Stimulated activated CD8-positive, alpha-beta memory T cell treated with anti-CD3 and anti-CD28 coated beads, Interleukin-12 subunit alpha, Interleukin-12 subunit beta, amount 100 ng/mL, for 4 hours (primary cell): ENCODE measurements at regions not wholly inside any gene's neighbourhood (a gene's known extent, or its start where the extent isn't known, plus 50 kb on each side); places are given as distances from the start of the nearest gene placed in this dataset.

Experiments used
- DNase-seq: peaks from one replicate; pipeline ENCODE4 v3.0.0-alpha.2; 2020; ENCODE audit warnings: low read depth

DNA sequence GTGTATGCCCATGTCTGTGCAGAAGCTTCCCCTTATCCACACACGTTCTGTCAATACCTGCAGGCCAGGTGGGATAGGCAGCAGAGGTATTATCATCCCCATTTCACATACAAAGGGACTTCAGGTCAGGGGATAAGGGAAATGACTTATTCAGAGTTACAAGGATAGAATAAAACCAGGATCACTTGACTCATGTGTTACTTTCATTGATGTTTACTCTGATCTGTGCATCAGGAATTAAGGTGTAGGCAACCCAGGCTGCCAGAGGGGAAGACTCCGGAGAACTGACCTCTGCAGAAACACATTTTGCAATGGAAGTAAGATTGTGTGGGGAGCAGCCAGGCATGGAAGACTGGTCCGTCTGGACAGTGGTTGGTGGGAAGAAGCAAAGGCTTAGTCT lies 74.2 kb upstream of the FSTL4 start:
- no peak for DNase-seq

DNA sequence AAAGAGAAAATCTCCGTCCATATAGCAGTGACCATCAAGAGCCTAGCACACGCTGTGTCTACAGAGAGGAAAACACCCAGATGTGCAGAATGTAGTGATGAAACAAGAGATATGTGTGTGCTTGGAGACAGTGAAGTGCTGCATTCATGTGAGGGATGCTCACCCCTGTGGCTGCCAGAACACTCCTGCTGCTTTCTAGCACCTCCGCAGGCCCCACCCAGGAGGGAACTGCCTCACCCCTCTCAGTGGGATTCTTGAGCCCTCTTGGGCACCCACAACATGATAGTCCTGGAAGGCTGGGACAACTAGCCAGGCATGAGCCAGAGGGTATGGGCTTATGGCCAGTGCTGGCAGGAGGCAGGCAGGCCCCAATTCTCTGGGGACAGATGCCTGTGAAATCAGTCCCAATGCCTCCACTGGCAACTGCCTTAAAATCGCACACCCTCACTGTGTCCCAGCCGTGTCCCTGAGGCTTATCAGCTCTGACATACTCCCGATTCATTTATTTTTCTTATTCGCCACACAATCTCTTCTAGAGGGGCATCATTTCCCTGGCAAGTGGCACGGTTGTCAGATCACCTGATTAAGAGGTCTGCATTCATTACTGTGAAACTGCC lies 73.2 kb upstream of the FSTL4 start:
- DNase-seq = no peak

DNA sequence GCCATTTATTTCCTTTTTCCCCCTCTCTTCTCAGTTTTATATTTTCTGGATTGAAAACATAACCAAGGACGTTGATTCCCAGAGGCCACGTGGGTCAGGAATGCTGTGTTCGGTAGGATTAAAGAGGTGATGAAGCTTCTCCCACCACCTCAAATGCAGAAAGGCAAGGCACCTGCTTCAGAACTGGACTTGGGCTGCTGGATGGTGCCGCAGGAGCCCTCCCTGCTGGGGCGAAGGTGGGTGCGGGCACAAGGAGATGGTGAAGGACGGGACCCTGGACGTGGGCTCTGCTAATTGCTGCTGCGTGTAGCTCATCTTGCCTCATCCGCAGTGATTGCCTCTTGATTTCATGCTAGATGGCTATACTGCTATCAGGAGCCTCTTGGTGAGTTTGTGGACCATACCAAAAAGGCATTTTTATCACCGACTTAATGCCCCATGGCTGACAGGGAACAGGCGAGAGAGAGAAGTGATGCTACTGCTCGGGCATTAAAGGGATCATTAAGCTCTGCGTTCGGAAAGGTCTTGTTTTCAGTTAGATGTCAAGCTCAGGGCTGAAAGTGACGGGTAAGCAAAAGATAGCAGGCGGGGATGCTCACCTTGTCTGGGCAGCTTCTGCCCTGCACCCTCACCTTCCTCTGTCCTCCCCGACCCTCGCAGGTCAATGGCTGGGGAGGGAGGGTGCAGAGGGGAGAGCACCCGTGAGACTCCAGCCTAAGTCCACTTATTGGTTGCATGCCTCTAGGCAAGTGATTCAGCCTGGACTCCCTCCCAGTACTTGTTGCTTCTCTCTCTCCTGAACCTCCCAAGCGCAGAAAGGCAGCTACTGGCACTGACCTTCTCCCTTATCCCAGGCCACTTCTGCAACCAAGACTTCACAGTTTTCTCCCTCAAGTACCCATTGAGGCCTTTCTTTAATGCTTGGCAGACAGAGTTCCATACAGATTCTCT lies 71.6 kb upstream of the FSTL4 start:
- DNase-seq = no peak

DNA sequence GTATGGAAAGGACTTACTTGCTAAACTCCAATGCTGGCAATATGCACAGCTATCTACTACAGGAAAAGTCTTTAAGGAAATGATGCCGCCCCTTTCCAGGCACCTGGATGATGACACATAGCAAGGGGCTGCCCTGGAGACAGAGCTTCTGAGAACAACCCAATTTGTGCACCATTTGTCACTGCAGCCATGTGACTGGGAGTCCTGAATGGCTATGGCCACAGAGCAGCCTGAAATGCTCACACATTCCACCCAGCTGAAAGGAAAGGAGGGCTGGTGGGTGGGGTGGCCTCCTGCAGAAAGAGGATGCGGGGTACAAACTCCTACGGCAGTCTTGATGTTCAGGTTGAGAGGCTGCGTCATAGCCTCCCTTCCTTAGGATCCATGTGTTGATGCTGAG lies 70.1 kb upstream of the FSTL4 start:
- no peak for DNase-seq

DNA sequence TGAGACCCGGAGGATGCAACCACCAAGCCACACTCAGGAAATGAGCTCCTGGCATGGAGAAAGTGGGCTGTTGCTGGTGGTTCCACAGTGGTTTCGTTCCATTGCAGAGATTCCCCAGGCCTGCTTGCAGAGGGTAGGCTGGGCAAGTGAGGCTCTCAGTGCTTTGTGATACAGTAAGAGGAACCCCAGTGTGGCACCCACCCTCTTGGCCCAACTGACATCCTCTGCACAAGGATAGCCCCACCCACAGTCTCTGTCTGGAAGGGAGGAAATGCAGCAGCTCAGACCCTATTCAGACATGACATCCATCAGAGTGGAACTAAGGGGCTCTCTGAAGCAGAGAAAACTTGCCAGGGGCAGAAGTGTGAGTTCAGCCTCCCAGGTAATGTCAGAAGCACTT lies 69.6 kb upstream of the FSTL4 start:
- no peak for DNase-seq

DNA sequence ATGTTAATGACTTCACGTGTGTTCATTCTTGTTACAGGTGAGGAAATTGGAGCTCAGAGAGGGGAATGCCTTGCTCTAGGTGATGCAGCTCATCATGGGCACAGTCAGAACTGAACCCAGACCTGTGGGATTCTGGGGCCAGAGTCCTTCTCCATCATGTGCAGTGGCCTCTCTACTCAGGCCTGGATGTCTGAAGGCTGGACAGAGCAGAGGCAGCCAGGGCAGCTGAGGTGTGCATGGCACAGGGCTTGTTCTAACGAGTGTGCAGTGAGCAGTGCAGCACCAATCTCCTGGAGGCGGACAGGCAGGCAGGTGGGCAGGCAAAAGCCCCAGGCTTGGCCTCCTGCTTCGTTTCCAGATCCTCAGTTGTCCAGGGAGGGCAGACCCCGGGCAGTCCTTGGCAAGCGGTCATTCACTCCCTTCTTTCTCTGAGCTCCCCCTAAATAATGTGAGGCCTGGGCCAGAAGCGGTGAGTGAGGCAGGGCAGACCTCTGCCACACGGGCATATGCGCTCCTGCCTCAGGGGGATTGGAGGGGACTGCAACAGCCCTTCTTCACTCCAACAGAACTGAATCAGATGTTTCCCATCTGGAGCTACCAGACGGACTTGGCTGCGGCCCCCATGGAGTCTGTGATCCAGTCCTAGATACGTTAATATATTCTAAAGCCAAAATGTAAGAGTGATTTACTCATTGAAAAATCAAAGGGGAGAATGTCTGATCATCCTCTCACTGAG lies 68.7 kb upstream of the FSTL4 start:
- DNase-seq = no peak

DNA sequence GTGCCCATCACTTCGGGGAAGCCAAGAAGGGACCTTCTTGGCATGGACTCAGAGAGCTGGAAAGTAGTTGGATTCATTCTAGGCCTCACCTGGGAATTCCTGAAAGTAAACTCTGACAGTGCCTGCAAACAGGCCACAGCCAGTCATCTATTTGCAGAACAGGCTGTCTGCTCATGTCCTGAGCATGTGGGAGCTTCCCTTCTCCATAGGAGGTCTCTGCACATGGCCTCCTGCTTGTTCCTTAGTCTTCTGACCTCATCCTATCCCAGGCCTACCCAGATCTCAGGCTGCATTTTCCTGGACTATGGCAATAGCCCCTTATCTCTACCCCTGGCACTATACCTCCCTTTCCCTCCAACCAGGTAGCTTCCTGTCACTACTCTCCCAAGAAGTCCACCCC lies 67.2 kb upstream of the FSTL4 start:
- DNase-seq = no peak

DNA sequence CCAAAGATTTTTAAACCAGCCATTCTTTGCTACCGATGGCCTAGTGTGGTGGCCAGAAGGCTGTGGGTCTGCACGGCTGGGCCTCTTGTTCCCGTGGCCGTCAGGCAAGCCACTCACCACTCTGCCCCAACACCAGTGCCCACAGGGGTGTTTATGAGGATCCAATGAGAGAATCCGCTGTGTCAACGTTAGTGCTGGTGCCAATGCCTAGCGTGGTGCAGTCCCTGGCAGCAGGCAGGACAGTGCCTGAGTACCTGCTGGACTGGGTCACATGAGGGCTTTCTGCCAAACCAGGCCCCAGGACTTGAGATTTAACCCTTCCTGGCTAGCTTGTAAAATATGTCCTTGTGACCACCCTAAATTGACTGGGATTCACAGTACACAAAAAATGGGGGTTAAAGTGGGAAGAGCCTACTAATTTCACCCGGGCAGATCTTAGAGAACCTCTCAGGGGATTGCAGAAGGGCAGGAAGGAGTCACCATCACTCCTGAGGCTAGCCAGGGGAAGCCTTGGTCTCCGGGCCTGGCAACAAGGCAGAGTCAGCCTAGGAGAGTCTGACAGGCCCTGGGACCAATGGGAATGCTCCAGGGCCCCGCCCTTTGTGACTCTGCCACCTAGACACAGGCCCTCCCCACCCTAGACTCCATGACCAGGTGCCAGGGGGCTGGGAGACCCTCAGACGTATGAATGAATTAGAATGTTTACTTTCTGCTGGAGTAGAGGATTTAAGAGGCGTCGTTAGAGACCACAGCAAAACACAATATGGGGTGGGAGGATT lies 63.2 kb upstream of the FSTL4 start:
- no peak for DNase-seq

DNA sequence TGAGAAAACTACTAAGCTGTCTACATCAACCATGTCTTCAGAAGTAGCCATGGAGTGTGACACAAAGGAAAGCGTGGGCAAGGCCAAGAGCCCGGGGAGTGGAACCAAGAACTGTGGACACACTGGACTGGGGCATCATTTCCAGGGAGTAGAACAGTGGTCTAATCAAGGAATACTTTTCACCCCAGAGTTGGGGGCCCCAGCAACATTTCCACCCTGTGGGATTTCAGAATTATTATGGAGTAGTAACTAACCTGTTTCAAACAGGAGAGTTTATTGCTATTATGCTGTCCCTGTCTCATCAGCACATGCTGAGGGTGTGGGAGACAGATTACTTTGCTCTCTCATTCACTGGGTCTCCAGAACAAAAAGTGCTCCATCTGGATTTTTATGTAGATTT lies 58.0 kb upstream of the FSTL4 start:
- no peak for DNase-seq

DNA sequence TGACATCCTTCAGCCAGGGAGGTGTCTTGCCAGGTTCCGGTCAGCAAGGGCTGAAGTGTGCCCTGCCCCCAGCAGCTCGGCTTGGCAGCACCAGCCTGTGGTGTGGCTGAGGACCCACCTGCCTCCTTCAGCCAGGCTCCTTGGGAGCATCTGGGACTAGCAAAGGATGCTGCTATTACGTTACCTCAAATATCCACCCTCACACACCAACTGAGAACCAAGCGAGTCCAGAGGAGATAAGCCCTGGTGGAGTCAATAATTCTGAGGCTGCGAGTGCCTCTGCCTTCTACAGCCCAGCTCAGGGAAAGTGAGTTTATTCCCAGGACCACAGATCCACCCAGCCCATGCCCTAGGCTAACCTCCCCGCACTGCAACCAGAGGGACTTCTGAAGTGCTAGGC lies 57.1 kb upstream of the FSTL4 start:
- no peak for DNase-seq

DNA sequence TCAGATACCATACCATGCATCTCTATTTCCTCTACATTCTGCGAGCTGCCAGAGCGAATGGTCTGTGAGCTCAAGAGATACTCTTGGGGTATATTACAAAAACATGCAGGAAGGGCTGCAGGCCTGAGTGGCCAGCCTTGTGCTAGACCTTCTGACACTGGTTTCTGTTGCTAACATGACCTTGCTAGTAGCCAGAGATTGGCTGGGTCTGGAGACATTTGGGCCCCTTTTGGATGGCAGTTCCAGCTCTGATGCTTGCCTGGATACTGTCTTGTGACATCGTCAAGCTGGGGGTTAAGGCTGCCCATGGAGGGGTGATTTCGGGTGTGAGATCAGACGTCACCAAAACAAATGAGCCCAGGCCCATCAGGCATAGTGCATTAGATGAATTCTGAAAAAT lies 56.1 kb upstream of the FSTL4 start:
- no peak for DNase-seq

DNA sequence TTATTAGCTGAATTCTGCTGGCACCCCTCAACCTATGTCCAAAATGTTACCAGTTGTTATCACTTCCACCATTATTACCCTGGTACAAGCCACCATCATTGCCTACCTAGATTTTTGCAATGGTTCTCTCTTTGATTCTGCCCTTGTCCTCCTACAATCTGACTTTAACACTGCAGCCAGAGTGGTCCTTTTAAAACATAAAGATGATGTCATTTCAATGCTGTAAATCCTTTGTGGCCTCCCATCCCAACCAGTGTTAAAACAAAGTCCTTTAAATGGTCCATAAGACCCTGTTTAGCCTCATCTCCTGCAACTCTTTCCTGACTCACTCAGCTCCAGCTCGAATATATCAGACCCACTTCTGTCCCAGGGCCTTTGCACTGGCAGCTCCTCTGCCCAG lies 54.9 kb upstream of the FSTL4 start:
- no peak for DNase-seq

DNA sequence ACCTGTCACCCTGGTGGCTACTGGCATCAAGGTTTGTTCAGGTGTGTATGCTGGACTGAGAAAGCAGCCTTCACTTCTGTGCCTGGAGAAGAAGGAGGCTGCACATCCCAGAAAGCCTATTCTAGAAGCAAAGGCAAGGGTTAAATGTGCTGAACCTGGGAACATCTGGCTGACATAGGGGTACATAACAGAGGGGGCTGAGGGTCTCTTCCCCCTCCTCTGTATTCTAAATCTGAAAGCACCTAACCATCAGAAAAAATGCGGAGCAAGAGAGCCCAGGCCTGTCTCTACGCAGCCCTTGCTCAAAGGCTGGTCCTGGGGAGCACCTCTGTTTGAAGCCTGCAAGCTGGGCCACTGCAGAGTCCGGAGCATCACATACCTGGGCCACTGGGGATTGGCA lies 53.2 kb upstream of the FSTL4 start:
- DNase-seq = no peak

DNA sequence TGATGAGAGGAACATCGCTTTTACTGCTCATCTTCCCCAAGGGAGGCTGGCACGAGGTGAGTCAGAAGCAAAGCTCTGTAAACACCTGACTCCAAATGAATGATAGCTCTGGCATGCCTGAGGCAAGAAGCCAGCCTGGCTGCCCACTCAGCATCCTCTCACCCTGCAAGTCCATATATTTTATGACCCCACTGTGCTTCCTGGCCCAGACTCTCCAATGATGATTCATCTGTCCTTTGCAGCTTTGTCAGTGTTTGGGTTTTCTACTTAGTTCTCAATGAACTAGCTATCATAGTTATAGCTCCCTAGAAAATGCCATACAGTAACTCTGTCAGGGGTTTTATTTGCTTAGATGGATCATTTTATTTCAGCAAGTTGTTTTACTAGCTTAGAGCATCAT lies 52.1 kb upstream of the FSTL4 start:
- DNase-seq = no peak

DNA sequence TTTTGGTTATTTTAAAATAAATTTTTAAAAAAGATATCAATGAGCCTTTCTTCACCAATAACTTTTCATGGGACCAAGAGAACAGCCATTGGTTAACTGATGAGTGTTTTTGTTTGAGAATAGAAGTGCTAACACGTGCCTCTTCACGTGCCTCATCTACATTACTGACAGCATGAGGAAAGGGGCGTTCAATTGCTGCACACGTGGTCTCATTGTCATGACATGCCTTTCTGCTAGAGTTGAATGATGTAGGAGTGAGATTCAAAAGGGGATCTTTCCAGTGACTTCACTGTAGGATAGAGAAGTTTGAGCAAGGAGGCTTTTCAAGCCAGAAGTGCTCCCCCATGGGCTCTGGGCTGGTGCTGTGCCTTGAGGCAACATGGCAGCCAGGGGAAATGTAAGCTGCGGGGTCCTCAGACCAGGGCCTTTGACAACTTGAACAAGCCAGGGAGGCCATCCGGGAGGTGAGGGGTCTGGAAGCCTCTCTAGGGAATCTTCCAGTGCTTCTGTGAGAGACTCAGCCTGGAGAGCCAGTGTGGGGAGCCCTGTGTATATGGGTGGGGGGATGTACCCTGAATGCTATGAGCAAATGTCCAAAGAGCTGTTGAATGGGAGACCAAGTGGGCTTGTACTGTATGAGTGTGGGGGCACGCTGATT lies 51.2 kb upstream of the FSTL4 start:
- no peak for DNase-seq

DNA sequence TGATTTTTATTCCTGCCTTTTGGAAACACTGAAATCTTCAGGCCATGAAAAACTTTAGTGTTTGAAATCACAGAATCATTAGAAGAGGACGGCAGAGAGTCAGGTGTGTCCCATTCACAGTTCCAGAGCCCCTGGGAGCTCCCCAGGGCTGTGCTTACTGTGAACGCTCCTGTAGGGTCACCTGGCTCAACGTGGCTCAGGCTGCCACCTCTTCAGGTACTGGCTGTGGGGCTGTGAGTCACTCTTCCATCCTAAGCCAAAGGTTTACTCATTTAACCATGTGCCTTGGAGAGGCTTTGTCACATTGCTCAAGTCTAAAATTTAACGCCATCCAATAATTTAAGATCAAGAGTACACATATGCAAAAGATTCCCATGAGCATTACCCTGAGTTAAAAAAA lies 50.2 kb upstream of the FSTL4 start:
- no peak for DNase-seq
